WTC11 (cell line): ENCODE measurements at regions not wholly inside any gene's neighbourhood (a gene's known extent, or its start where the extent isn't known, plus 50 kb on each side); places are given as distances from the start of the nearest gene placed in this dataset.
"Not testable (repeated sequence)": the region's sequence is repeated elsewhere in the genome, so short reads cannot be mapped to it uniquely, and the experiment has no call there.

ENCODE experiments used
- CTCF ChIP-seq: fragments of 200-600 bp; IDR thresholded peaks from 2 replicates; pipeline ENCODE4 v1.8.0; 2022; ENCODE audit warnings: antibody characterized with exemption
- ESRRA ChIP-seq: sonication (generic); formaldehyde crosslinking; IDR thresholded peaks from 2 replicates; pipeline ENCODE4 v1.8.1; 2022; ENCODE audit warnings: mild to moderate bottlenecking, missing genetic modification reagents, borderline replicate concordance
- MAX ChIP-seq: sonication (generic); formaldehyde crosslinking; IDR thresholded peaks from 2 replicates; pipeline ENCODE4 v1.8.0; 2022; ENCODE audit warnings: mild to moderate bottlenecking, missing genetic modification reagents
- SP1 ChIP-seq: sonication (generic); formaldehyde crosslinking; conservative IDR thresholded peaks from 2 replicates; pipeline ENCODE4 v1.8.1; 2022; ENCODE audit warnings: missing genetic modification reagents
- ZNF138 ChIP-seq: sonication (generic); formaldehyde crosslinking; conservative IDR thresholded peaks from 2 replicates; pipeline ENCODE4 v1.8.1; 2022; ENCODE audit warnings: mild to moderate bottlenecking, moderate library complexity, missing genetic modification reagents
- ZSCAN18 ChIP-seq: fragments of 250-450 bp; sonication (Bioruptor Pico); IDR thresholded peaks from 2 replicates; pipeline ENCODE4 v2.1.2; 2022; ENCODE audit warnings: mild to moderate bottlenecking, moderate library complexity
- TF ChIP-seq, protein P1 (sequence below): fragments of 250-450 bp; sonication (Bioruptor Pico); IDR thresholded peaks from 2 replicates; pipeline ENCODE4 v1.9.0; 2021; ENCODE audit warnings: moderate library complexity, mild to moderate bottlenecking, inconsistent platforms, borderline replicate concordance

- TF ChIP-seq CTCF; ESRRA (CRISPR knock-in tag); MAX (CRISPR knock-in tag); ZNF138 (CRISPR knock-in tag); SP1 (CRISPR knock-in tag); ZSCAN18: not testable (repeated sequence)
- TF ChIP-seq, protein P1, sequence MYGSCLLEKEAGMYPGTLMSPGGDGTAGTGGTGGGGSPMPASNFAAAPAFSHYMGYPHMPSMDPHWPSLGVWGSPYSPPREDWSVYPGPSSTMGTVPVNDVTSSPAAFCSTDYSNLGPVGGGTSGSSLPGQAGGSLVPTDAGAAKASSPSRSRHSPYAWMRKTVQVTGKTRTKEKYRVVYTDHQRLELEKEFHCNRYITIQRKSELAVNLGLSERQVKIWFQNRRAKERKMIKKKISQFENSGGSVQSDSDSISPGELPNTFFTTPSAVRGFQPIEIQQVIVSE (CRISPR knock-in tag): not testable (repeated sequence)
These were observed 554.7 kb upstream of the ZNF337 start for GRCh38 chr20:26251376-26251775.
